SH-SY5Y (cell line): ENCODE measurements at regions not wholly inside any gene's neighbourhood (a gene's known extent, or its start where the extent isn't known, plus 50 kb on each side); places are given as distances from the start of the nearest gene placed in this dataset.

Experiments
- GATA2 ChIP-seq: IDR thresholded peaks from 2 replicates; pipeline ENCODE4 v1.6.1; 2011; ENCODE audit warnings: mild to moderate bottlenecking, low read depth, low read length
- GATA3 ChIP-seq: IDR thresholded peaks from 2 replicates; pipeline ENCODE4 v1.6.1; 2011; ENCODE audit warnings: low read depth, mild to moderate bottlenecking, low read length, moderate library complexity

DNA sequence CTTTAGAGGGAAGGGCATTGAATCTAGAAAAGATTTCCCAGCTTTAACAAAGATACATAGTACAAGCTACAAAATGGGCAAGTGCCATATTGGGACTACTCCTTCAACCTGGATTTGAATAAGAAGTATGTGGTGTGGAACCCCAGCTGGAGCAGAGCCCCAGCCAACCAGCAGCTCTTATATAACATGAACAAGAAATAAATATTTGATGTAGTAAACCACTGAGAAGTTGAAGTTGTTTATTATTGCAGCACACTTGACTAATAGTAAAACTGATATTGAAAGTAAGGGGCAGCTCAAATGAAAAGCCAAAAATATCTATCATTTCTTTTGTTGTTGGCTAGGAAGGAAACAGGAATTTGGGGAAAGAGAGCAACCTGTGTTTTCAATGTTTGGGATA, 701.8 kb downstream of the TMTC2 start:
- TF ChIP-seq GATA2 = no peak
- TF ChIP-seq GATA3 = no peak
